Brain microvascular endothelial cell (primary cell): ENCODE measurements at regions not wholly inside any gene's neighbourhood (a gene's known extent, or its start where the extent isn't known, plus 50 kb on each side); places are given as distances from the start of the nearest gene placed in this dataset.

ENCODE experiments used
- DNase-seq: peaks from one replicate; pipeline ENCODE4 v3.0.0-alpha.2; 2020
- H3K27ac ChIP-seq: fragments of 250-450 bp; sonication (Bioruptor Pico); 2 replicates; pipeline ENCODE4 v1.5.1; 2020; ENCODE audit warnings: mild to moderate bottlenecking, moderate library complexity
- H3K27me3 ChIP-seq: fragments of 250-450 bp; sonication (Bioruptor Pico); replicated peaks from 2 replicates; pipeline ENCODE4 v1.5.1; 2020; ENCODE audit warnings: mild to moderate bottlenecking
- H3K36me3 ChIP-seq: fragments of 250-450 bp; sonication (Bioruptor Pico); replicated peaks from 2 replicates; pipeline ENCODE4 v1.5.1; 2020; ENCODE audit warnings: mild to moderate bottlenecking
- H3K4me3 ChIP-seq: 2 replicates; pipeline ENCODE4 v1.5.1; 2011; ENCODE audit warnings: low read depth, mild to moderate bottlenecking, control low read depth, low read length, moderate library complexity
- in situ Hi-C: cut with HindIII; loops from 2 replicates; pipeline ENCODE4 v1.10.0; 2017; ENCODE audit warnings: low sequenced_read_pairs, low pct_ligation_motif_present
- TF ChIP-seq, protein P1 (sequence below): IDR thresholded peaks from 2 replicates; pipeline ENCODE4 v1.5.1; 2011; ENCODE audit warnings: low read depth, mild to moderate bottlenecking, moderate library complexity, low read length, control low read depth, inconsistent platforms; ENCODE audit errors: missing control alignments

DNA sequence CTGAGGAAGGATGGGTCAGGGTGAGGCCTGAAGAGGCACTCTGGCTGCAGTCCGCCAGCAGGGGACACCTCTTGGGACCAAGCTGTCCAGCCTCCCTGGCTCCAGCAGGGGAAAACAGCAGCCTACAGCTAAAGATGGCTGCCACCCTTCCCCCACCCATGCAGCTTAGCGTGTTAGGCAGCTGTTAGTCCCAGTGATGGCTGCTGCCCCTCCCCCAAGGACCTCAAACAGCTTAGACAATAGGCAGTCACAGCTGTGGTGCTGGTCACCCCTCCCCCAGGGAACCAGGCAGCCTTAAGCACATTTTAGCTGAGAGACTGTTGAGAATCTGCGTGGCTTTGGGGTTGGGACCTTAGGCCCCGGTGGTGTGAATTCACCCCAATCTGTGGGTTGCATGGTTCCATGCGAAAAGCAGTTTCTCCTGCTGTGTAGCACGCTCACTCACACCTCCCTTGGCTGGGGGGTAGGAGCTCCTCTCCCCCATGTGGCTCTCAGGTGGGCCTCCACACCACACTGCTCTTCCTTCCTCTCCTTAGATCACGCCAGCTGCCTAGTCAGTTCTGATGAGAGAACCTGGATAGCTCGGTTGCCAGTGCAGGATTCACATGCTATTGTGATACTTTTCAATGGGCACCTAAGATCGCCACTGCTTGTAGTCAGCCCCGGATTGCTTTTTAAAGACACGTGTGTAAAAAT, 140.5 kb upstream of the CADPS start:
- no peak overlapping the region for H3K4me3 ChIP-seq
- DNase-seq = no peak
- H3K27me3 ChIP-seq = no peaks in the 10 kb centered on the region
- in situ Hi-C loops = no loop called here
- H3K36me3 ChIP-seq = no peaks in the 10 kb centered on the region
- no peak overlapping the region for H3K27ac ChIP-seq
- TF ChIP-seq, protein P1, sequence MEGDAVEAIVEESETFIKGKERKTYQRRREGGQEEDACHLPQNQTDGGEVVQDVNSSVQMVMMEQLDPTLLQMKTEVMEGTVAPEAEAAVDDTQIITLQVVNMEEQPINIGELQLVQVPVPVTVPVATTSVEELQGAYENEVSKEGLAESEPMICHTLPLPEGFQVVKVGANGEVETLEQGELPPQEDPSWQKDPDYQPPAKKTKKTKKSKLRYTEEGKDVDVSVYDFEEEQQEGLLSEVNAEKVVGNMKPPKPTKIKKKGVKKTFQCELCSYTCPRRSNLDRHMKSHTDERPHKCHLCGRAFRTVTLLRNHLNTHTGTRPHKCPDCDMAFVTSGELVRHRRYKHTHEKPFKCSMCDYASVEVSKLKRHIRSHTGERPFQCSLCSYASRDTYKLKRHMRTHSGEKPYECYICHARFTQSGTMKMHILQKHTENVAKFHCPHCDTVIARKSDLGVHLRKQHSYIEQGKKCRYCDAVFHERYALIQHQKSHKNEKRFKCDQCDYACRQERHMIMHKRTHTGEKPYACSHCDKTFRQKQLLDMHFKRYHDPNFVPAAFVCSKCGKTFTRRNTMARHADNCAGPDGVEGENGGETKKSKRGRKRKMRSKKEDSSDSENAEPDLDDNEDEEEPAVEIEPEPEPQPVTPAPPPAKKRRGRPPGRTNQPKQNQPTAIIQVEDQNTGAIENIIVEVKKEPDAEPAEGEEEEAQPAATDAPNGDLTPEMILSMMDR = no peak

DNA sequence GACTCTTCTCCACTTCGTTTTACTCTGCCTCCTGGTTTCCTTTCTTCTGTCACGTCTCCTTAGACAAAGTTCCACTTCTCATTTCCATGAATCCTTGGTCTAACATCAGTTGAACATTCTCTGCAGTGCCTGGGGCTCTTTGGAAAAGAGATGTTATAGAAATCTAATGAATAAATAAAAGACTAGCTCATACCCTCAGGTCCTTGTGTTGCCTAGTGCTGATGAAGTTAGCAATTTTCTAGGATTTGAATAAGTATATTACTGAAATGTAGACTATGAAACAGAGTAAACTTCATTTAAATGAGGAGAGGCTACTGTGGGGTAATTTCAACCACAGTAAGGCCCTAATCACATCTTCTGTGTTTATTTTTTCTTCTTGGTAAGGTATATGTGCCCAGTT, 146.9 kb upstream of the CADPS start:
- DNase-seq = no peak
- TF ChIP-seq, protein P1 = no peak
- Histone ChIP-seq H3K36me3 (no peaks in the 10 kb centered on the region), H3K27me3 (no peaks in the 10 kb centered on the region), H3K4me3 (no peak overlapping the region), H3K27ac (no peak overlapping the region)
- in situ Hi-C loops = no loop called here

DNA sequence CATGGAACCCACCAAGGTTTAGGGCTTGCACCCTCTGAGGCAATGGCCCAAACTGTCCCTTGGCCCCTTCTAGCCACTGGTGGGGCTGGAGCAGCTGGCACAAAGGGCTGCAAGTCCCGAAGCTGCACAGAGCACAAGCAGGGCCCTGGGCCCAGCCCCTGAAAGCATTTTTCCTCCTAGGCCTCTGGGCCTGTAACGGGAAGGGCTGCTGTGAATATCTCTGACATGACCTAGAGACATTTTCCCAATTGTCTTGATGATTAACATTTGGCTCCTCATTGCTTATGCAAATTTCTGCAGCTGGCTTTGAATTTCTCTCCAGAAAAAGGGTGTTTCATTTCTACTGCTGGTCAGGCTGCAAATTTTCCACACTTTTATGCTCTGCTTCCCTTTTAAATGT, 151.5 kb upstream of the CADPS start:
- in situ Hi-C loops = no loop called here
- Histone ChIP-seq H3K27me3 (no peaks in the 10 kb centered on the region), H3K36me3 (no peaks in the 10 kb centered on the region), H3K4me3 (no peak overlapping the region), H3K27ac (no peak overlapping the region)
- TF ChIP-seq, protein P1 = no peak
- DNase-seq = no peak

DNA sequence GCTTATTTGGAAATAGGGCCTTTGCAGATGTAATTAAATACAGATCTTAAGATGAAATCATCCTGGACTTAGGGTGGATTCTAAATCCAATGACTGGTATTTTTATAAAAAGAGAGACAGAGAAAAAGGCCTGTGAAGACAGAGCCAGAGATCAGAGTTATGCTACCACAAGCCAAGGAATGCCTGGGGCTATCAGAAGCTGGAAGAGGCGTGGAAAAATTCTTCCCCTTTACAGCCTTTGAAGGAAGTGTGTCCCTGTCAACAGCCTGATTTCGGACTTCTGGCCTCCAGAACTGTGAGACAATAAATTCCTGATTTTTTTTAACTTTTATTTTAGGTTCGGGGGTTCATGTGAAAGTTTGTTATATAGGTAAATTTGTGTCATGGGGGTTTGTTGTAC, 154.1 kb upstream of the CADPS start:
- H3K4me3 ChIP-seq = no peak overlapping the region
- TF ChIP-seq, protein P1 = no peak
- in situ Hi-C loops = no loop called here
- no peaks in the 10 kb centered on the region for H3K27me3 ChIP-seq
- no peak for DNase-seq
- no peaks in the 10 kb centered on the region for H3K36me3 ChIP-seq
- no peak overlapping the region for H3K27ac ChIP-seq

DNA sequence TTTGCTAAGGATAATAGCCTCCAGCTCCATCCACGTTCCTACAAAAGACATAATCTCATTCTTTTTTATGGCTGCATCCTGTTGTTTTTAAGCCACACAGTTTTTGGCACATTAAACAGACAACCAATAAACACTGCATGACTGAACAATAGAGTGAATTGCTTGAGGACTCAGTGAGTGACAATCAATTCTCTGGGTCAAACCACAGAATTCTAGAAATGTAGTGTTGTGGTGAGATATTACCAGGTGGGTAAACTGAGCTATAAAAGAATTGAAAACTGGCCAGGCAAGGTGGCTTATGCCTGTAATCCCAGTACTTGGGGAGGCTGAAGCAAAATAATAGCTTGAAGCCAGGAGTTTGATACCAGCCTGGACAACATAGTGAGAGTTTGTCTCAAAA, 154.7 kb upstream of the CADPS start:
- DNase-seq = no peak
- no peak overlapping the region for H3K27ac ChIP-seq
- H3K4me3 ChIP-seq = no peak overlapping the region
- no peaks in the 10 kb centered on the region for H3K36me3 ChIP-seq
- H3K27me3 ChIP-seq = no peaks in the 10 kb centered on the region
- in situ Hi-C loops = no loop called here
- TF ChIP-seq, protein P1 = no peak

DNA sequence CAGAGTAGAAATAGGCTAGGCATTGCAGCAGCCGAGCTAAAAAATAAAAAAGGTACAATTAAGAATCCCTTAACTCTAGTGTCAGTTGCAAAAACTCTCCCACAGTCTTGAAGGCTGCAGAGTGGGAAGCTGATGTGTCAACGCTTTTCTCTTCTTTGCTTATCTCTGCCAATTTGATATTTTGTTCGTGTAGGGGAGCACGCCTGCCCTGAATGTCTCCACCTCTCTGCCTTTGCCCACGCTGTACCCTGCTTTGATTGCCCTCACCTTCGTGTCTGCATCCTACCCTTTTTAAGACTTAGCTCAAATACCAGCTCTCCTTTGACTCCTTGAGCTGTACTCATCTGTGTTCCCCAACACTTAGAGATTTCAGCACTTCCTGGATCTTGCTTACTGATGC, 155.4 kb upstream of the CADPS start:
- in situ Hi-C loops = no loop called here
- no peak for DNase-seq
- no peak overlapping the region for H3K27ac ChIP-seq
- no peak overlapping the region for H3K4me3 ChIP-seq
- TF ChIP-seq, protein P1 = no peak
- no peaks in the 10 kb centered on the region for H3K27me3 ChIP-seq
- H3K36me3 ChIP-seq = no peaks in the 10 kb centered on the region
